ENCODE measurements at regions not wholly inside any gene's neighbourhood (a gene's known extent, or its start where the extent isn't known, plus 50 kb on each side); places are given as distances from the start of the nearest gene placed in this dataset.
"Not testable (repeated sequence)": the region's sequence is repeated elsewhere in the genome, so short reads cannot be mapped to it uniquely, and the experiment has no call there.

DNA sequence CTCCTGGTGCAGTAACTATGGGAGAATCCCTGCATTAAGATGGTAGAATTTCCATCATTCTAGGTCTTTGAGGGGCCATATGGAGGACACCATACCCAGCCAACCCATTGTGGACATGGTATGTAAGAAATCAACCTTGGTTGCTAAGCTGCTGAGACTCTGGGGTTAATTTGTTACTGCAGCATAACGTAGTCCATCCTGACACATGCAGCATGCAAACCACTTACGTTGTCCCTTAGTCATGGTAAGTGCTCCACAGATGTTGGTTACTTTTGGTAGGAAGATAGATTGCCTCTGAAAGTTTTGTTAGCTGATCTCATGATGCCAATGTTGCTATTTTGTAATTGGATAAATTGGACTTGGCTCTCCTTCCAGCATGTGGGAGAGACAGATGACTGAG lies 53.8 kb upstream of the EEF2KMT start:
- not testable (repeated sequence) for H3K9ac ChIP-seq (ENCODE audit: insufficient read depth, low read length); H3K79me2 ChIP-seq (ENCODE audit: control insufficient read depth, insufficient read depth, low read length); H3K4me3 ChIP-seq (replicated peaks in 1 of 4; ENCODE audit: control extremely low read depth in 1 of 4, insufficient read depth in 1 of 4, low read depth in 3 of 4, low read length in 4 of 4); H3K36me3 ChIP-seq (ENCODE audit: control insufficient read depth, insufficient read depth, low read length); H3K9me3 ChIP-seq (ENCODE audit: control insufficient read depth, insufficient read depth, low read depth, low read length); H3K4me1 ChIP-seq (ENCODE audit: control insufficient read depth, extremely low read depth, insufficient read depth, low read length); H2AFZ ChIP-seq (ENCODE audit: low read length); H3K4me2 ChIP-seq (ENCODE audit: extremely low read depth, insufficient read depth, low read length); H3K27ac ChIP-seq (ENCODE audit: insufficient read depth, low read length); H3K27me3 ChIP-seq (ENCODE audit: control insufficient read depth, insufficient read depth, low read length); H4K20me1 ChIP-seq (ENCODE audit: control insufficient read depth, extremely low read depth, insufficient read depth, low read length); DNase-seq (ENCODE audit: low read depth in 2 of 2)

Data from fibroblast of lung (primary cell).